ENCODE measurements at regions not wholly inside any gene's neighbourhood (a gene's known extent, or its start where the extent isn't known, plus 50 kb on each side); places are given as distances from the start of the nearest gene placed in this dataset.

DNA sequence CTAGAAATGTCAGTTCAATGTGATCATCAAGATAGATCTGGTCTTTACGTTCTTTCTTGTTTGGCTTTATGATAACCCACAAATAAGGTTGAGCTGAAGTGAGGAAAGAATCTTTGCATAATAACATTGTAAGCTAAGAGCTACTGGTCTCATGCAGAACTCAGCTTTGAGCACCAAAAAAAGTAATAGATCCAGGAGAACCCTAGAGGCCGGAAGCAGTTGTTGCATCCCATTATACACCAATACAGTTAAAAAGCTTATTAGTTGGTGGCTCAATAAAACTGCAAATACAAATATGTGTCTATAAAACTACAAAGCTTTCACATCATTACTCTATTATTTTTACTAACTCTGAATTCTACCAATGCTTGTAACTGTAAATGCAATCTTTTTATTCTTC, 85.5 kb upstream of the NUDT12 start:
- DNase-seq (ENCODE audit: low read depth): no peak

DNA sequence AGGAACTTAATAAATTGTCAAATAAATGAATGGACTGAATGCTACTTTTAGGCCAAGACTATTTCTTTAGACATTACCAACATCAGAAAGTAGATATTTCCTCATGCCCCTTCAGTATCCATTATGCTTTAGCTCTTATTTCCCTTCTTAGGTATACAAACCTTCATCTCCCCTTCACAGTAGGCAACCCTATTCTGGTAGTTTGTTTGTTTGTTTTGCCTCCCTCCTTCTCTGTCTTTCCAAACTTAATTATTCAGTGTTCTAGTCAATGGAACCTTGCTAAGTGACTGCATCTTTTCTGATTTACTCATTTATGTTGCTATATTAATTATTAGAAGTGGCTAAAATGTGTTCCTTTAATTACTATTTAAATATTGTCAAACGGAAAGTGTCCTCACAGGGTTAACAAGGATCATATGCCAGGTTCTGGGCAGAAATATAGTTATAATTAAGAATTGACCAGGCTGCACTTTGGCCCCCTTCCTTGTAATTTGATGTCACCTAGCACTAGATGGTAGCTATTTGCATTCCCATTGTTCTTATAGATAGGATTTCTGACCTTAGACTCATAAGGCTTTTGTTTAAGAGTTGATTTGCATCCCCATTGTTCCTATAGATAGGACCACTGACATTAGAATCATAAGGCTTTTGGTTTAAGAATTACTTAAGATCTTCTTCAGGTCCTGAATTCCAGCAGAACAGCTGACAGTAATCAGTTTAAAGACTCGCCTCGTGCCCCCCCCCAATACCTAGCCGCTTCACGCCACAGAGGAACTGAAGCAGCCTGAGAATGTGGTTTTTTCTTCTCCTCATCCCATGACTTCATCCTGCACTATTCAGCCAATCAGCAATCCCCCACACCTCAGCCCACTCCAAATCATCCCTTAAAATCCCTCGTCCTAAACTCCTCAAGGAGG, 84.4 kb upstream of the NUDT12 start:
- DNase-seq (ENCODE audit: low read depth): no peak

DNA sequence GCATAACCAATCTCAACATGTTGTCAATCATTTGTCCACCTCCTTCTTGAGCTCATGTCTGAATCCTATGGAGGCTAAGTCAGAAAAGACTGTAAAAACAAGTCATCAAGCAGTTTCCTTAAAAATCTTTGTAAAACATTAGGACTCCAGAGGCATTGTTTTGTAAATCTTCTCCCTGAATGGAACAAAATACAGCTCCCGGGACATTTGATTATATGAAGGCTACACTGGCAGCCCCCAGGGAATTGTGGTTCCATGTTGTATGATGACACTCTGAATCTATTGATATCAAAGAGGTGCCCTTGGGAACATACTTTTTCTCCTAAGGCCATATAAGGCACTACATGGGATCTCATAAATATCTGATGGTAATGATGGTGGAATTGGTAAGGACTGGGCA, 83.2 kb upstream of the NUDT12 start:
- DNase-seq (ENCODE audit: low read depth): no peak

DNA sequence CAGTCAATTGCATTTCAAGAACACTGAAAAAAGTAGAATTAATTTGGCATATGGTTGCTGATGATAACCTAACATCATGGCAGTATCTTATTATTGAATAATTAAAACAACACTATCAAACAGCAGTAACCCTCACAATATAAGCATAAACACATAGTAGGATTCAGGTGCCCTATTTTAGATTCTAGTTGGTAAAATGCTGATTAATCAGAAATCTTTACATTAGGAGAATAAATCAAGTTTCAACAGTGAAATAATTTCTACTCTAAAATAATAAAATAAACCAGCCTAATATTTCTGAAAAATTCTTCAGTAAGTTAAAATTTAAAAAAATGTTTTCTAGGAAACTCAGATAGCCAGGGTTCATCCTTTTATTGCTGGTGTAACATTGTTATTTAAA, 76.4 kb upstream of the NUDT12 start:
- DNase-seq (ENCODE audit: low read depth): no peak

DNA sequence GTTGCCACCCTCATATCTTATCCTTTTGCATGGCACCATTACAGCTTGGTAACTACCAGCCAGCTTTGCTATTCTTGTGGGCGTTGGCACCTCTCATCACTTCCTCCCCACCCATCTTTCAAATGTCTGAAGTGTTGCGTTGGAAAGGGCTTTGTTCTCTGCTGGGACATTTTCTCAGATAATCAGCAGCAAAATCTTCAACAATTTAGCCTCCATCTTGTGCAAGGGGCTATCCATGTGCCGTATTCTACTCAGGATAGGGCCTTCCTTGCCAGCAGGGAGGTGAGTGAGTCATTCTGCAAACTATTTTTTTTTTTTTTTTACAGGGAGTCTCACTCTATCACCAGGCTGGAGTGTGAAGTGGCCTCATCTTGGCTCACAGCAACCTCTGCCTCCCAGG, 62.1 kb upstream of the NUDT12 start:
- no peak for DNase-seq (ENCODE audit: low read depth)

DNA sequence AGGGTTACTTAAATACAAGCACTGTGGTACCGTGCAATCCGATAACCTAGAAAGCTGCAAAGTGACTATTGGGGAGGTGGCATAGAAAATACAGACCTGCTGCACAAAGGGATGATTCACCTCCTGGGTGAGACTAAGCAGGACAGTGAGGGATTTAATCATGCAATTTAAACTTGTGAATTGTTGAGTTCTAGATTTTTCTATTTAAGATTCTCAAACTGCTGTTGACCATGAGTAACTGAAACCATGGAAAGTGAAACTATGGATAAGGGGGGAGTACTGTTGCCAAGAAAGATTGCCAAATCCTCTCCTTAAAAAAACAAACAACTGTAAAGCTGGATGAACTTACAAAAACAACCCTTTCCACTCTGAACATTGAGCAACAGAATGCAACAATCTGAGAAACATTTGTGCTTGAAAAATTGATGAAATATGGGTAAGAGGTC, 61.5 kb upstream of the NUDT12 start:
- DNase-seq (ENCODE audit: low read depth): no peak

DNA sequence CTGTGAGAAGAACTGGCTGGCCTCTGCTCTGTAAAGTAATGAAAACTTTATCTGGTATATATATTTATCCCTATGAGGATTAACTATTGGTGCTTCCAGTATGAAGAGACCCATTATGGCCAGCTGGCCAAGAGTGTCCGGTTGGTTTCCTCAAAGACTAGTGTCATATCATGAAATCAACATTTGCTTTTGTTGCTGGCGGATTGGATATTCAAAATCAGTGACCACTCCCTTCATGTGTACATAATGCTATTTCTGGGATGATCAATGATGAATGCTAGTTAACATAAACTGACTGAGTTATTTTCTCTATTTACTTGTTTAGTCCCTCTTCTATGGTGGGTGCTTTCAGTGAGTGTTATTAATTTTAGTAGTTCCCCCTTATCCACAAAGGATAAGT, 60.8 kb upstream of the NUDT12 start:
- no peak for DNase-seq (ENCODE audit: low read depth)

DNA sequence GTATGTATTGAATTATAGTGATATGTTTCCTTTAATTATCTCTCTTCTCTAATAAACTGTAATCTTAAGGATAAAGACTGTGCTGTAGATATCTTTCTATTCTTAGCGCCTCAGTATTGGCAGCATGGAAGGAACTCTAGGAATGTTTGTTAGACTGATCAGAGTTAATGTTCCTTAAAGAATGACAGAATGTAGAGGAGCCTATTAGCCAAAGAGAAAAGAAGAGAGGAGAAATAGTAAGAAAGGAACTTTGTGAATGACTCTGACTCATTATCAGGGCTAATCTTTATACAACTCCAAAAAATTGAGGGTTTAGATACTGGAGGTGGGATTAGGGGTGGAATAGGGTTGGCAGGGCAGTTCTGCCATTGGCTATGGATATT, 59.0 kb upstream of the NUDT12 start:
- no peak for DNase-seq (ENCODE audit: low read depth)

DNA sequence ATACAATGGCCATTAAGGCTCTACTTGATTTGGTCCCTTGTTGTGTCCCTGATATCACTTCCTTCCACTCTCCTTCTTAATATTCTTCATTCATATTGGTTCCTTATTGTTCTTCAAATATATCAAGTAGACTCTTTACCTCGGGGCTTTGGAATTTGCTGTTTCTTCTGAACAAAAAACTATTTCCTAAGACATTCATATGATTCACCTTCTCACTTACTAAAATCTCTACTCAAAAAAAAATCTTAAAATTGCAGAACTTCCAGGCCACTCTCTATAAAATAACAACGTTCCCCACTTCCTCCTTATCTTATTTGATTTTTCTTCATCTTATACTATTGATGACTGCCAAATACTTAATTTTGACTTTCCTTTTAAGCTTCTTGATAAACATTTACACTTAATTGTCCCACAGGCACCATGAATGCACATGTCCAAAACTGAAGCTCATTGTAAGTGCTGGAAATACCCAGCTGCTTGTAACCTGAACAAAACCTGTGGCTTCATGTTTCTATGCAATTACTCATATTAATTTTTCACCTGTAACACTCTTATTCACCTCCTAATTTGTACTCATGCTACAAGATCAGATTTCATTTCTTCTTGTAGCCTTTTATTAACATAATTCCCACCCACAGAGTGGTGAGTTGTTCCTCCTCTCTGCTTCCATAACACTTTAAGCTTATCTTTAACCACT, 58.4 kb upstream of the NUDT12 start:
- no peak for DNase-seq (ENCODE audit: low read depth)

DNA sequence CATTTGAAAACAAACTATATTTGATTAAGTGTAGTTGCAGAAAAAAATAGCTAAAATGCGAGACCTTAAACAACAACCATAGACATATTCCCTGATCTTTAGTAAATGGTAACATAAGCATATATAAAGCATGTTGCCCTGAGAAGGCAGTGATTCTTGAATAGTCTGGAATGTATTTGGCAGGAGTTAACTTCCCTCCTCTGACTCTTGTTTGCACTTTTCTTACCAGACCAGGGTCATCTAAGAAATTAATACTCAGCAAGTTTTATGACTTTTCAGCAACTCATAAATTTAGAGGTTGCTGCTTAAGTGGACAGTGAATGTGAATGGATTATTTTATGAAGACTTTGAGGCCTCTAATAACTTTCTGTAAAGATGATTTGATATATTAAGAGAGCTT, 55.3 kb upstream of the NUDT12 start:
- no peak for DNase-seq (ENCODE audit: low read depth)

DNA sequence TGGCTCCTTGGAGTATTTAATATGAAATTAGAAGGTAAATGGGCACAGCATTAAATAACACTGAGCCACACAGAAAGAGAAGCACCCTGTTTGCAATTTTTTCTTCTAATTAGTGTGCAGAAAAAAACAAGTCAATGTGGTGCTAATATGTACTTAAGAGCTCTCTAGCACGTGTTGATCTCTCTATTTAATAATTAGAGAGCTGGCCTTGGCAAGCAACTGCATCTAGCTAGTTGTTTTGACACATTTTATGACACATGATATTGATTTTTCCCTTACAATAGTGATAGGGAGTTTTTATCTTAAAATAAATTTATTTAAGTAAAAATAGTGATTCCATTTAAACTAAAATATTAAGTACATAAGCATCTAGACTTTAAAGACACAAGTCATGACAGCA, 54.5 kb upstream of the NUDT12 start:
- DNase-seq (ENCODE audit: low read depth): no peak

DNA sequence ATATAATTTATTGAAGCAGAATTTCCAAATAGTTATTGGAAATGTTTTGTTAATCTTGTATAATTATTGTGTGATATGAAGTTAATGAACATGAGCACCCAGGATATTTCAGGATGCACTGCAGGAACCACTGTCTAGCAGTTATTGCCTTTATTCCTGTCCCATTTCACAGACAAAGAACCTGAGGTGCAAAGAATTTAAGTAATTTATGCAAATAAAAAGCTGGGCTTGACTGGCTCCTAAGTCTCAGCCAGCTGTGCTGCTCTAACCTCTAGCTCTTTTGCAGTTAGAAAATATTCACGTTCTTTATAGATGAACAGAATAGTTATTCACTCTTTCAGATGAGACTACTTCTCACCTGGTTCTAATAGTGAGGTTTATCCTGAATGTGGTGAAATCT, 50.0 kb upstream of the NUDT12 start:
- DNase-seq (ENCODE audit: low read depth): no peak
